ENCODE measurements at regions not wholly inside any gene's neighbourhood (a gene's known extent, or its start where the extent isn't known, plus 50 kb on each side); places are given as distances from the start of the nearest gene placed in this dataset.

- DNase-seq (ENCODE audit: low read depth, low spot score) (no peak), FAIRE-seq (no peak)
- no peaks in the 10 kb centered on the region for H3K9me1 ChIP-seq (ENCODE audit: control insufficient read depth, extremely low read depth, insufficient read depth, low read length)
- H3K79me2 ChIP-seq (ENCODE audit: control insufficient read depth, insufficient read depth, low read length), result no peaks in the 10 kb centered on the region
- H3K4me3 ChIP-seq (ENCODE audit: control insufficient read depth in 2 of 3, extremely low read depth in 1 of 3, insufficient read depth in 2 of 3, low read depth in 1 of 3, low read length in 3 of 3), result no peak overlapping the region
- no peaks in the 10 kb centered on the region for H3K9me3 ChIP-seq (ENCODE audit: control insufficient read depth, low read depth, low read length)
- H2AFZ ChIP-seq (ENCODE audit: control insufficient read depth, low read length), result no peak overlapping the region
- H4K20me1 ChIP-seq (ENCODE audit: control insufficient read depth, extremely low read depth, insufficient read depth, low read length), result no peaks in the 10 kb centered on the region
- H3K36me3 ChIP-seq (ENCODE audit: control insufficient read depth in 2 of 2, extremely low read depth in 1 of 2, insufficient read depth in 2 of 2, low read length in 2 of 2), result no peaks in the 10 kb centered on the region
- no peak for TF ChIP-seq CTCF (optimal IDR thresholded peaks at IDR 0.05 in 1 of 3, IDR thresholded peaks at IDR 0.05 in 1 of 3, conservative IDR thresholded peaks at IDR 0.05 in 1 of 3; ENCODE audit: extremely low read depth in 1 of 3, insufficient read depth in 2 of 3, low read length in 3 of 3)
- TF ChIP-seq EZH2 (IDR thresholded peaks at IDR 0.05; ENCODE audit: low read length), result no peak
- dilution Hi-C loops (cut with MboI; ENCODE audit: extremely low pct_ligation_motif_present, low sequenced_read_pairs), result no loop called here
- H3K4me1 ChIP-seq (ENCODE audit: control insufficient read depth, extremely low read depth, insufficient read depth, low read length), result no peaks in the 10 kb centered on the region
- no peak overlapping the region for H3K9ac ChIP-seq (ENCODE audit: control insufficient read depth, extremely low read depth, insufficient read depth, low read length)
- no peaks in the 10 kb centered on the region for H3K27me3 ChIP-seq (ENCODE audit: control insufficient read depth, extremely low read depth, insufficient read depth, low read length)
- H3K27ac ChIP-seq (ENCODE audit: control insufficient read depth, insufficient read depth, low read length), result no peak overlapping the region
- no peak overlapping the region for H3K4me2 ChIP-seq (ENCODE audit: control insufficient read depth, extremely low read depth, insufficient read depth, low read depth, low read length)
Observed at GRCh38 chr2:83224591-83225200, 1234.4 kb downstream of the SUCLG1 start.

- Histone ChIP-seq H3K27ac (ENCODE audit: control insufficient read depth, insufficient read depth, low read length) (no peak overlapping the region), H3K27me3 (ENCODE audit: control insufficient read depth, extremely low read depth, insufficient read depth, low read length) (no peaks in the 10 kb centered on the region), H3K9ac (ENCODE audit: control insufficient read depth, extremely low read depth, insufficient read depth, low read length) (no peak overlapping the region), H3K9me3 (ENCODE audit: control insufficient read depth, low read depth, low read length) (no peaks in the 10 kb centered on the region), H3K4me3 (ENCODE audit: control insufficient read depth in 2 of 3, extremely low read depth in 1 of 3, insufficient read depth in 2 of 3, low read depth in 1 of 3, low read length in 3 of 3) (no peak overlapping the region), H3K36me3 (ENCODE audit: control insufficient read depth in 2 of 2, extremely low read depth in 1 of 2, insufficient read depth in 2 of 2, low read length in 2 of 2) (no peaks in the 10 kb centered on the region), H3K4me1 (ENCODE audit: control insufficient read depth, extremely low read depth, insufficient read depth, low read length) (no peaks in the 10 kb centered on the region), H3K79me2 (ENCODE audit: control insufficient read depth, insufficient read depth, low read length) (no peaks in the 10 kb centered on the region), H4K20me1 (ENCODE audit: control insufficient read depth, extremely low read depth, insufficient read depth, low read length) (no peaks in the 10 kb centered on the region), H3K4me2 (ENCODE audit: control insufficient read depth, extremely low read depth, insufficient read depth, low read depth, low read length) (no peak overlapping the region), H2AFZ (ENCODE audit: control insufficient read depth, low read length) (no peak overlapping the region), H3K9me1 (ENCODE audit: control insufficient read depth, extremely low read depth, insufficient read depth, low read length) (no peaks in the 10 kb centered on the region)
- TF ChIP-seq CTCF (optimal IDR thresholded peaks at IDR 0.05 in 1 of 3, IDR thresholded peaks at IDR 0.05 in 1 of 3, conservative IDR thresholded peaks at IDR 0.05 in 1 of 3; ENCODE audit: extremely low read depth in 1 of 3, insufficient read depth in 2 of 3, low read length in 3 of 3) (no peak), EZH2 (IDR thresholded peaks at IDR 0.05; ENCODE audit: low read length) (no peak)
- FAIRE-seq, result no peak
- no peak for DNase-seq (ENCODE audit: low read depth, low spot score)
- dilution Hi-C loops (cut with MboI; ENCODE audit: extremely low pct_ligation_motif_present, low sequenced_read_pairs), result no loop called here
Observed at GRCh38 chr2:83221258-83221657, 1237.8 kb downstream of the SUCLG1 start.
